GM23248 (cell line): ENCODE measurements at regions not wholly inside any gene's neighbourhood (a gene's known extent, or its start where the extent isn't known, plus 50 kb on each side); places are given as distances from the start of the nearest gene placed in this dataset.

Experiments
- DNase-seq: peaks from one replicate; pipeline ENCODE4 v3.0.0-alpha.2; 2015
- H2AFZ ChIP-seq: fragments of 200-600 bp; sonication (generic); 2 replicates; pipeline ENCODE4 v1.6.1; 2016; ENCODE audit warnings: antibody characterized with exemption
- H3F3A ChIP-seq: fragments of 200-600 bp; sonication (generic); 2 replicates; pipeline ENCODE4 v1.6.1; 2016; ENCODE audit warnings: mild to moderate bottlenecking, antibody characterized with exemption, mixed run types; ENCODE audit not compliant: insufficient read depth
- H3K27ac ChIP-seq: fragments of 200-600 bp; sonication (generic); 2 replicates; pipeline ENCODE4 v1.5.1; 2016; ENCODE audit warnings: mild to moderate bottlenecking
- H3K27me3 ChIP-seq: fragments of 200-600 bp; sonication (generic); replicated peaks from 2 replicates; pipeline ENCODE4 v1.6.1; 2016; ENCODE audit warnings: mild to moderate bottlenecking; ENCODE audit not compliant: insufficient read depth
- H3K36me3 ChIP-seq: fragments of 200-600 bp; sonication (generic); 2 replicates; pipeline ENCODE4 v1.6.1; 2016; ENCODE audit warnings: low read depth, mild to moderate bottlenecking
- H3K4me1 ChIP-seq: fragments of 200-600 bp; sonication (generic); 2 replicates; pipeline ENCODE4 v1.6.1; 2016; ENCODE audit warnings: mild to moderate bottlenecking; ENCODE audit not compliant: insufficient read depth
- H3K4me2 ChIP-seq: fragments of 200-600 bp; sonication (generic); one replicate; pipeline ENCODE4 v1.6.1; 2016; ENCODE audit warnings: mild to moderate bottlenecking; ENCODE audit not compliant: unreplicated experiment
- H3K4me3 ChIP-seq: fragments of 200-600 bp; sonication (generic); 2 replicates; pipeline ENCODE4 v1.5.1; 2016; ENCODE audit warnings: mild to moderate bottlenecking
- H3K79me2 ChIP-seq: fragments of 200-600 bp; sonication (generic); 2 replicates; pipeline ENCODE4 v1.6.1; 2016; ENCODE audit warnings: mild to moderate bottlenecking; ENCODE audit not compliant: insufficient read depth
- H3K9ac ChIP-seq: fragments of 200-600 bp; sonication (generic); 2 replicates; pipeline ENCODE4 v1.6.1; 2016; ENCODE audit warnings: mild to moderate bottlenecking
- H3K9me2 ChIP-seq: fragments of 200-600 bp; sonication (generic); 2 replicates; pipeline ENCODE4 v1.6.1; 2016; ENCODE audit warnings: mixed run types, mild to moderate bottlenecking, moderate library complexity; ENCODE audit not compliant: insufficient read depth
- H3K9me3 ChIP-seq: fragments of 200-600 bp; sonication (generic); one replicate; pipeline ENCODE4 v1.6.1; 2017; ENCODE audit warnings: low read depth
- H4K20me1 ChIP-seq: fragments of 200-600 bp; sonication (generic); 2 replicates; pipeline ENCODE4 v1.6.0; 2016; ENCODE audit not compliant: insufficient read depth
- EZH2 ChIP-seq: fragments of 200-600 bp; sonication (generic); IDR thresholded peaks from 2 replicates; pipeline ENCODE4 v1.6.1; 2018; ENCODE audit warnings: antibody characterized with exemption, mild to moderate bottlenecking; ENCODE audit not compliant: insufficient read depth, poor library complexity, severe bottlenecking
- EZH2phosphoT487 ChIP-seq: fragments of 200-600 bp; sonication (generic); IDR thresholded peaks from 2 replicates; pipeline ENCODE4 v1.6.1; 2018; ENCODE audit warnings: antibody characterized with exemption, moderate library complexity, mild to moderate bottlenecking, low read depth; ENCODE audit not compliant: insufficient read depth
- WGBS, 2 experiments: methylation state at CpG; one replicate each; pipeline ENCODE4 v1.1.6; 2015 to 2017; ENCODE audit warnings: low lambda C conversion rate in 2 of 2, low coverage in 1 of 2; ENCODE audit errors: missing lambda C conversion rate in 2 of 2; 5-methylcytosine and 5-hydroxymethylcytosine counted together
- in situ Hi-C: fragments of 300-500 bp; cut with MboI; formaldehyde crosslinking; loops from 2 replicates; pipeline ENCODE4 v1.15.0; 2020

DNA sequence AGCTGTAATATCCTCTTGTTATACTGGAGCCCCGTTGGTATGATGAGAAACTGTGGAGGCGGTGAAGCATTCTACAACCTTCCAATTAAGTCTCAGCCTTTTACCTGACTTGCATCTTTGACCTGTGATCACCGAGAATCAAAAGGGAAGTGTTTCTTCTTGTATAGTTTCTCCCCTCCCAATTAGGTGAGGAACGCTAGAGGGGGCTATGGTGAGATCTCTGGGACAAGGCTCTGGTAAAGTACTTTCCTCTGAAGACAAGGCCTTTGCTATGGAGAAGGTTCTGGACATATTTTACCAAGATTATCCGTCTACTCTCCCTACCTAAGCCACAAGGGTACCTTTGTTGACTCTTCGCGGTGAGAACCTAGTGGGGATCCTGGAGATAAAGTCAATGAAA lies 111.3 kb downstream of the CBLL2 start:
- H3K9ac ChIP-seq: no peak overlapping the region
- H3K4me2 ChIP-seq: no peak overlapping the region
- no peak overlapping the region for H3K27ac ChIP-seq
- WGBS, 2 experiments: 81 to 88% methylated on average over 7 of the region's 7 CpGs
- H3K27me3 ChIP-seq: no peaks in the 10 kb centered on the region
- in situ Hi-C loops: no loop called here
- no peaks in the 10 kb centered on the region for H3K36me3 ChIP-seq
- TF ChIP-seq EZH2 (no peak), EZH2phosphoT487 (no peak)
- no peaks in the 10 kb centered on the region for H3K9me3 ChIP-seq
- no peaks in the 10 kb centered on the region for H3K79me2 ChIP-seq
- no peak overlapping the region for H2AFZ ChIP-seq
- no peaks in the 10 kb centered on the region for H3K9me2 ChIP-seq
- peaks cover 6% of the 10 kb centered on the region for H3K4me1 ChIP-seq
- peaks cover 6% of the 10 kb centered on the region; the same call in 1 of the 2 replicates for H3F3A ChIP-seq
- DNase-seq: no peak
- no peaks in the 10 kb centered on the region for H4K20me1 ChIP-seq
- H3K4me3 ChIP-seq: no peak overlapping the region

DNA sequence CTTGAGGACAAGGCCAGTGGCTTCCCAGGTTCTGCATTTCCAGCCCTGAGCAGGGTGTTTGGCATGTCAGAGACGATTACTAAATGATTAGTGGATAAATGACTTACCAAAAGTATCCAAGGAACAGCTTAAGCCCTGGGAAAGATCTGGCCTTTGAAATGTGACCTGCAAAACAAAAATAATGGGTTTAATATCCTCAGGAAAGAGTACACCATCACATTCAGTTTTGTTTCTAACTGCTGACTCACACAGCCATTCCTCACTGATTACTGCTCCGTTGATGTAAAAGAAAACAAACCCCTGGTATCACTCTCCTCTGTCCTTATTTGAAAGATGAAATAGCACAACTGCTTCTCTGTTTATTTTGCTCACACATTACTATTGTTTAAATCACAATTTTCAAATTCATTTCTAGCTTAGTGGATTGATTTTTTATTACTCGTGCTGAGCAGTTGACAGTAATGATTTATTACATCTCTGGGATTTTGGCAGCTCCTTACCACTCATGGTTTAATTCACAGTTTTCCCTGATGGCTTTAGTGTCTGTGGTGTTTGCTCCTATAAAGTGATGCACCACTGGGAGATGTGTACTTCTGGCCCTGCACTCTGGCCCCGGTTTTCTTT lies 117.0 kb downstream of the CBLL2 start:
- H3K4me3 ChIP-seq: no peak overlapping the region
- H3K27ac ChIP-seq: peak overlapping the region; percentile 75
- no peaks in the 10 kb centered on the region for H3K79me2 ChIP-seq
- H3K9ac ChIP-seq: peak overlapping the region; percentile 53
- no peaks in the 10 kb centered on the region for H3K9me2 ChIP-seq
- H3K9me3 ChIP-seq: no peaks in the 10 kb centered on the region
- DNase-seq: peak; percentile 73
- peaks cover 17% of the 10 kb centered on the region; the same call in 1 of the 2 replicates for H3F3A ChIP-seq
- H2AFZ ChIP-seq: no peak overlapping the region
- H3K4me1 ChIP-seq: peaks cover 27% of the 10 kb centered on the region
- WGBS, 2 experiments: 0 to 2% methylated on average over 4 of the region's 4 CpGs
- no peaks in the 10 kb centered on the region for H3K27me3 ChIP-seq
- H3K4me2 ChIP-seq: no peak overlapping the region
- no peaks in the 10 kb centered on the region for H3K36me3 ChIP-seq
- no peaks in the 10 kb centered on the region for H4K20me1 ChIP-seq
- in situ Hi-C loops: no loop called here
- TF ChIP-seq EZH2 (no peak), EZH2phosphoT487 (no peak)

DNA sequence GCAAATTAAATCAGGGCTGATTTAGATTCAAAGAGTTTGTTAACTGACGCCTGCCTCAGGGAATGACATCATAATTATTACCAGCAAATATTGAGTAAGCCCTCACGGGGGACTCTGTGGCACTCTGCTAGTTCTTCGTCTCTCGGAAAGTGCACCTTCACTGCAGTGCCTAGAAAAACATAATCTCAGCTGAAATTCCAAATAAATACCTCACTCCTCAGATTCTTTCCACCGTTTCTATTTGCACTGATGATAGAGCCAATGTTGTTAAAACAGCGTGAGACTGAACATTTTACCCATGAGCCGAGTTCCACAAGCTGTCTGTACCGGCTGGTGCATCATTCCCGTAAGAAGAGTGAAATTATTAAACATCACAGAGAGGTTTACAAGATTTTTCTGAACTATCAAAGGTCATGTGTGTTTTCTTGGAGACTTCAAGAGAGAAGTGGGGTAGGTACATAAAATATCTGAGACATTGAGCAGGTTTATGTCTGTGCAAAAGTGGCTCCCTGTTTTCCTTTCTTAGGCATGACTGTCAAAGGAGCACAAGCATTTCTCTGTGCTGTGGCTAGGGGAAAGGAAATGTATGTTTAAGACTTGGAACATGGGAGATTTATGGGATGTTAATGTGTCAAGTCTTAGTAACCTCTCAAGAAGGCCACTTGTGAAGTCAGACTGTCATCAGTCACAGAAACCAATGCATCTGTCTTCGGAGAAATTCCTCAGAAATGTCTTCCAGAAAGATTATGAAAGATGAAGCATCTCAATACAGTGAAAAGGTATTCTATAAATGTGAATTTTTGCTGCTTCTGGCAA lies 119.6 kb downstream of the CBLL2 start:
- H3K4me2 ChIP-seq: no peak overlapping the region
- no peaks in the 10 kb centered on the region for H3K27me3 ChIP-seq
- no peak overlapping the region for H3K9ac ChIP-seq

DNA sequence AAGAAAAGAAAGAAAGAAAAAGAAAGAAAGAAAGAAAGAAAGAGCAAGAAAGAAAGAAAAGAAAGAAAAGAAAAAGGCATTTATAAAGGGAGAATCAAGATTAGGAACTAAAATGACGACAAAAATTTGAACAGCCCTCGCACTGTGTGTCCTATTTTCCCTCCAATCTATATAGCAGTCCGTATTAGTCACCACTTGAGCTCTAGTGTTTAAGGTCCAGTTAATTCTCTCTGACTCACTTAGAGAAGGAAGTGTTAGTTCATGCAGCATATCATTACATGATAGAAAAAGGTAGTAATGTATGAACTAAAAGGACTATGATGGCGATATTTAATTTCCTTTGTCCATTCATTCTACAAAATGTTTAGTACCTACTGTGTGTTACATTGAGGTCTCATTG lies 122.7 kb downstream of the CBLL2 start:
- in situ Hi-C loops: no loop called here
- no peak for TF ChIP-seq EZH2
- no peak for TF ChIP-seq EZH2phosphoT487
- peak; percentile 60 for DNase-seq
- Histone ChIP-seq H3K27ac (no peak overlapping the region), H3K36me3 (no peaks in the 10 kb centered on the region), H3K4me1 (peaks cover 26% of the 10 kb centered on the region), H3K79me2 (no peaks in the 10 kb centered on the region), H3K27me3 (no peaks in the 10 kb centered on the region), H4K20me1 (no peaks in the 10 kb centered on the region), H3K9ac (no peak overlapping the region), H3K4me3 (no peak overlapping the region), H3K9me3 (no peaks in the 10 kb centered on the region), H3F3A (peaks cover 16% of the 10 kb centered on the region; the same call in 1 of the 2 replicates), H3K4me2 (no peak overlapping the region), H2AFZ (no peak overlapping the region), H3K9me2 (no peaks in the 10 kb centered on the region)
- WGBS, 2 experiments: 74 to 84% methylated on average over 4 of the region's 4 CpGs

More for the DNA sequence above, 119.6 kb downstream of the CBLL2 start:
- Histone ChIP-seq H3K4me1 (peaks cover 35% of the 10 kb centered on the region), H4K20me1 (no peaks in the 10 kb centered on the region), H3K4me3 (no peak overlapping the region), H2AFZ (peak overlapping the region; percentile 43; the same call in 1 of the 2 replicates), H3K9me2 (no peaks in the 10 kb centered on the region), H3K9me3 (no peaks in the 10 kb centered on the region), H3F3A (peaks cover 25% of the 10 kb centered on the region; the same call in 1 of the 2 replicates), H3K79me2 (no peaks in the 10 kb centered on the region), H3K36me3 (no peaks in the 10 kb centered on the region), H3K27ac (0 out of 2 replicates have a peak overlapping the region, but pooled peaks have one; percentile 8)
- in situ Hi-C loops: no loop called here
- peak; percentile 24 for DNase-seq
- TF ChIP-seq EZH2 (no peak), EZH2phosphoT487 (no peak)
- WGBS, 2 experiments: 21 to 25% methylated on average over 9 to 10 of the region's 10 CpGs
